Pancreas (tissue), 10 donors: ENCODE measurements at regions not wholly inside any gene's neighbourhood (a gene's known extent, or its start where the extent isn't known, plus 50 kb on each side); places are given as distances from the start of the nearest gene placed in this dataset.

ENCODE experiments used
- ATAC-seq, 4 donors: fragments of 200-7000 bp; cut with Tn5 transposase; one replicate each; pipeline versions ENCODE4 v1.8.0 to v1.9.1; 2020; ENCODE audit warnings: mild to moderate bottlenecking in 4 of 4, moderate library complexity in 4 of 4
- DNase-seq, 6 donors: peaks; one replicate each; pipeline ENCODE4 v3.0.0-alpha.2; 2020
- FAIRE-seq: peaks from 2 replicates; lab custom pipeline; 2012; peaks lifted over from hg19 to GRCh38; lab: Jason Lieb, UNC
- H3K27ac ChIP-seq, 4 donors: fragments of 200-600 bp; sonication (generic); 1 replicate in 3 of 4; 2 replicates in 1 of 4; pipeline versions ENCODE4 v1.5.0 to v1.8.0; 2020
- H3K27me3 ChIP-seq, 4 donors: fragments of 200-600 bp; one replicate each; pipeline ENCODE4 v1.8.0; 2021
- H3K36me3 ChIP-seq, 3 donors: fragments of 200-600 bp; sonication (generic) in 1 of 3; one replicate each; pipeline versions ENCODE4 v1.5.0 to v1.8.0; 2020 to 2021
- H3K4me1 ChIP-seq, 3 donors: fragments of 200-600 bp; one replicate each; pipeline ENCODE4 v1.8.0; 2021
- H3K4me3 ChIP-seq, 4 donors: fragments of 200-600 bp; sonication (generic) in 2 of 4; one replicate each; pipeline versions ENCODE4 v1.5.0 to v1.8.0; 2020 to 2021
- H3K9me3 ChIP-seq, 4 donors: fragments of 200-600 bp; one replicate each; pipeline ENCODE4 v1.8.0; 2021
- CTCF ChIP-seq, 4 donors: fragments of 200-600 bp; sonication (generic) in 3 of 4; IDR thresholded peaks; one replicate each; pipeline versions ENCODE4 v1.5.0 to v1.8.0; 2021; ENCODE audit warnings: antibody characterized with exemption in 4 of 4
- WGBS, 2 donors: extraction: QIAGEN DNeasy Blood & Tissue Kit; methylation state at CpG; one replicate each; pipeline ENCODE4 v1.1.7; 2013; 5-methylcytosine and 5-hydroxymethylcytosine counted together
- intact Hi-C, 3 donors: fragments of 100-400 bp; cut with DNase I; formaldehyde crosslinking; loops; one replicate each; pipeline versions ENCODE4 v1.11.1 to v1.14.2; 2022
- donor health status: healthy with polysubstance abuse.
- donor health status: DM: no; HTN: no; CAD: no; lungs with moderate emphysema.
- donor health status: DM: no; HTN: no; CAD: no.
- donor health status: control.
- donor health status: control.
- donor health status: Bipolar disorder and iron deficiency.
- donor health status: DM: yes; HTN: yes; CAD: no.
- donor health status: DM: no; HTN: no; CAD: no.
- donor health status: DM: no; HTN: no; CAD: no.
- donor health status: DM: yes; HTN: yes; CAD: no.

- Histone ChIP-seq H3K27ac (no peak overlapping the region), H3K27me3 (no peaks in the 10 kb centered on the region), H3K36me3 (no peaks in the 10 kb centered on the region), H3K4me1 (no peaks in the 10 kb centered on the region), H3K4me3 (no peak overlapping the region), H3K9me3 (no peaks in the 10 kb centered on the region)
- intact Hi-C loops: no loop called here
- FAIRE-seq (no peak), DNase-seq (no peak), ATAC-seq (no peak)
- TF ChIP-seq CTCF (IDR thresholded peaks at IDR 0.05): no peak
Measured at GRCh38 chr2:48018480-48018879, 112.2 kb upstream of the FBXO11 start.

GRCh38 chr2:48026865-48027264, 120.6 kb upstream of the FBXO11 start:
- Histone ChIP-seq H3K4me1 (no peaks in the 10 kb centered on the region), H3K36me3 (no peaks in the 10 kb centered on the region), H3K27me3 (no peaks in the 10 kb centered on the region), H3K9me3 (no peaks in the 10 kb centered on the region), H3K27ac (no peak overlapping the region), H3K4me3 (no peak overlapping the region)
- no peak for FAIRE-seq
- WGBS, 2 donors: 69 to 72% methylated on average over 1 of the region's 1 CpG
- no peak for TF ChIP-seq CTCF (IDR thresholded peaks at IDR 0.05)
- intact Hi-C loops: no loop called here
- no peak for DNase-seq
- ATAC-seq: no peak

GRCh38 chr2:48032765-48033164, 126.5 kb upstream of the FBXO11 start:
- Histone ChIP-seq H3K4me1 (no peaks in the 10 kb centered on the region), H3K9me3 (no peaks in the 10 kb centered on the region), H3K27ac (no peak overlapping the region), H3K27me3 (no peaks in the 10 kb centered on the region), H3K4me3 (no peak overlapping the region), H3K36me3 (no peaks in the 10 kb centered on the region)
- no peak for TF ChIP-seq CTCF (IDR thresholded peaks at IDR 0.05)
- 84 to 86% methylated on average over 2 of the region's 2 CpGs for WGBS, 2 donors
- FAIRE-seq: no peak
- DNase-seq: no peak
- intact Hi-C loops: no loop called here
- no peak for ATAC-seq

GRCh38 chr2:48034295-48034694, 128.0 kb upstream of the FBXO11 start:
- H3K9me3 ChIP-seq: no peaks in the 10 kb centered on the region
- TF ChIP-seq CTCF (IDR thresholded peaks at IDR 0.05): no peak
- ATAC-seq (no peak), FAIRE-seq (no peak), DNase-seq (no peak)
- H3K27me3 ChIP-seq: no peaks in the 10 kb centered on the region
- no peak overlapping the region for H3K4me3 ChIP-seq
- intact Hi-C loops: no loop called here
- no peak overlapping the region for H3K27ac ChIP-seq
- no peaks in the 10 kb centered on the region for H3K36me3 ChIP-seq
- no peaks in the 10 kb centered on the region for H3K4me1 ChIP-seq

- Histone ChIP-seq H3K9me3 (no peaks in the 10 kb centered on the region), H3K27ac (no peak overlapping the region), H3K4me3 (no peak overlapping the region), H3K27me3 (no peaks in the 10 kb centered on the region), H3K4me1 (no peaks in the 10 kb centered on the region), H3K36me3 (no peaks in the 10 kb centered on the region)
- no peak for DNase-seq
- 86 to 88% methylated on average over 2 of the region's 2 CpGs for WGBS, 2 donors
- FAIRE-seq: no peak
- intact Hi-C loops: no loop called here
- TF ChIP-seq CTCF (IDR thresholded peaks at IDR 0.05): no peak
- ATAC-seq: no peak
Measured at GRCh38 chr2:48036312-48036711, 130.0 kb upstream of the FBXO11 start.
